NCI-H526 treated with DMSO at 0.1 percent for 48 hours (cell line): ENCODE measurements at regions not wholly inside any gene's neighbourhood (a gene's known extent, or its start where the extent isn't known, plus 50 kb on each side); places are given as distances from the start of the nearest gene placed in this dataset.
"Not testable (repeated sequence)": the region's sequence is repeated elsewhere in the genome, so short reads cannot be mapped to it uniquely, and the experiment has no call there.

ENCODE experiments used
- DNase-seq: peaks from one replicate; lab custom pipeline; 2025; lab: John Stamatoyannopoulos, UW

DNA sequence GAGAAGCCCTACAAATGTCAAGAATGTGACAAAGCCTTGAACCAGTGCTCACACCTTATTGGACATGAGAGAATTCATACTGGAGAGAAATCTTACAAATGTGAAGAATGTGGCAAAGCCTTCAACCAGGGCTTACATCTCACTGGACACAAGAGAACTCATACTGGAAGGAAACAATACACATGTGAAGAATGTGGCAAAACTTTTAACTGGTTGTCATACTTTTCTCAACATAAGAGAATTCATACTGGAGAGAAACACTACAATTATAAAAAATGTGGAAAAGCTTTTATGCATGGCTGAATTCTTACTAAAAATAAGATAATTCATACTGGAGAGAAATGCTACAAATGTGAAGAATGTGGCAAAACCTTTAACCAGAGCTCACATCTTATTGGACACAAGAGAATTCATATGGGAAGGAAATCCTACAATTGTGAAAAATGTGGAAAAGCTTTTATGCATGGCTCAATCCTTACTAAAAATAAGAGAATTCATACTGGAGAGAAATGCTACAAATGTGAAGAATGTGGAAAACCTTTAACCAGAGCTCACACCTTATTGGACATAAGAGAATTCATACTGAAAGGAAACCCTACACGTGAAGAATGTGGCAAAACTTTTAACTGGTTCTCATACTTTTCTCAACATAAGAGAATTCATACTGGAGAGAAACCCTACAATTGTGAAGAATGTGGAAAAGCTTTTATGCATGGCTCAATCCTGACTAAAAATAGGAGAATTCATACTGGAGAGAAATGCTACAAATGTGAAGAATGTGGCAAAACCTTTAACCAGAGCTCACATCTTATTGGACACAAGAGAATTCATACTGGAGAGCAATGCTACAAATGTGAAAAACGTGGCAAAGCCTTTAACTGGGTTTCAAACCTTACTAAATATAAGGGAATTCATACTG is 350.6 kb upstream of the NUPR2 start:
- not testable (repeated sequence) for DNase-seq

DNA sequence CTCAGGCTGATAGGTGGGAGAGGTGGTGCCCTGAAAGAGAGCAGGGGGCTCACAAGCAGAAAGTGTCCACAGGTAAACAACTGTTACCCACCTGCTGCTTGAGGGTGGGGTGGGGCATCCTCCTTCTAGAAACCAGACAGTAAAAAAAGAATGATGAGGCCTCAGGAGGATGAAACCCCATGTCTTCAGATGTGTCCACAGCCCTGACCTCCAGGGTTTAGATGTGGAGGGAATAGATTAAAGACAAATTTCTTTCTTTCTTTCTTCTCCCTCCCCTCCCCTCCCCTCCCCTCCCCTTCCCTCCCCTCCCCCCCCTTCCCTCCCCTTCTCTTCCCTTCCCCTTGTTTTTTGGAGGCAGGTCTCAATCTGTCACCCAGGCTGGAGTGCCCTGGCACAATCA is 333.5 kb upstream of the NUPR2 start:
- no peak for DNase-seq

DNA sequence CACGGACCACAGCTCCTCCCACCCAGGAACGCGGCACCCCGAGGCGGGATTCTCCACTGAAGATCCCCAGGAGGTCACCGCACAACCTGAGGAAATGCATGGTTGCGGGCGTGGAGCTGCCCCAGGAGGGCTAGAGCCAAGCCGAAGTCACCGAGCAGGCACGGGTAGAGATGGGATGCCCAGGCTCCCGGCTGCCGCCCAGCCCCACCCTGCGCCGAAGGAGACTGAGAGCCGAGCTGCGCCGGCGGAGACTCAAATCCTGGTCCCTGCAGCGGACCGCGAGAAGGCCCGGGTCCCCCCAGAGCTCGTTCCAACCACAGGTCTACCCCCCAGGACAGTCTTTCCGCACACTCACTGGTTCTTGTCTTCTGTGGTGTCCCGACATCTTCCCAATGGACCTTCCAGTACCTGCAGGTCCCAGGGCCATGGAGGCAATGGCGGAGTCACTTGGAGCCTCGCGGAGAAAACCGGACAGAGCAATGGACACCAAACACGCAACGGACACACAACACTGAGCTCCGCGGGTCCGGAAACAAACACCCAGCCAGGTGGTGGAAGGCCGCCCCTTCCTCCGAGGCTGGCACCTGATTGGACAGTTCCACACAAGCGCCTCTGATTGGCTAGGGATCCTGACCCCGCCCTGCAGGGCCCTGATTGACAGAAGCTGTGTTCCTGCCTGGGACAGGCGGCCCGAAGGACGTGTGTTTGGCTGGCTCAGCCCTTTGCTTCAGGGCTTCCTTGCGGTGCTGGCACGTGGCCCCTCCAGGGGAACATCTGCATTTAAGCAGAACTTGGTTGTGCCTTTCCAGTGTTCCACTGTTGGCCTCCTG is 331.9 kb upstream of the NUPR2 start:
- DNase-seq: no peak

DNA sequence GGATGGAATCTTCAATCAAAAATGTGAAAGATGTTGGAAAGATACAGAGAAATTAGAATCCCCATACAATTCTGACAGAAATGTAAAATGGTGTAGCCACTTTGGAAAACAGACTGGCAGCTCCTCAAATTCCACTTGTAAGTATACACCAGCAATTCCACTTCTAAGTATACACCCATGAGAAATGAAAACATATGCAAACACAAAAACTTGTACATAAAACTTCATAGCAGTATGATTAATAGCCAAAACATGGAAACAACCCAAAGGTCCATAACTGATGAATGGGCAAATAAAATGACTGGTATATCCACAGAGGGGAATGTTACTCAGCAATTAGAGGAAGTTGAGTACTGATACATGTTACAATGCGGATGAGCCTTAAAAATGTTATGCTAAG is 304.3 kb upstream of the NUPR2 start:
- not testable (repeated sequence) for DNase-seq

DNA sequence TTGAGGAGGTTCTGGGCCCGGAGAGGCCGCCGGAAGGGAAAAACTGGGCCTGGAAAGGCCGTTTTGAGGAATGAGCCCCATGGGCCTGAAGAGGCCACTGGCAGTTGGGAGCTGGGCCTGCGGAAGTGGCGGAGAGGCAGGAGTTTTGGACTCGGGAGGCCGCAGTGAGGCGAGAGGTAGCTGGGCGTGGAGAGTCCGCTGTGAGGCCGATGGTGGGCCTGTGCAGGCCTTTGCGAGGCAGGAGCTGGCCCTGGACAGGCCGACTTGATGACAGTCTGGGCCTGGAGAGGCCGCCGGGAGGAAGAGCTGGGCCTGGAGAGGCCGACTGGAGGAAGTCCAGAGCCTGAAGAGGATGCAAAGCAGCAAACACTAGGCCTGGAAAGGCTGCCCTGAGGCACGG is 259.0 kb upstream of the NUPR2 start:
- DNase-seq: no peak

DNA sequence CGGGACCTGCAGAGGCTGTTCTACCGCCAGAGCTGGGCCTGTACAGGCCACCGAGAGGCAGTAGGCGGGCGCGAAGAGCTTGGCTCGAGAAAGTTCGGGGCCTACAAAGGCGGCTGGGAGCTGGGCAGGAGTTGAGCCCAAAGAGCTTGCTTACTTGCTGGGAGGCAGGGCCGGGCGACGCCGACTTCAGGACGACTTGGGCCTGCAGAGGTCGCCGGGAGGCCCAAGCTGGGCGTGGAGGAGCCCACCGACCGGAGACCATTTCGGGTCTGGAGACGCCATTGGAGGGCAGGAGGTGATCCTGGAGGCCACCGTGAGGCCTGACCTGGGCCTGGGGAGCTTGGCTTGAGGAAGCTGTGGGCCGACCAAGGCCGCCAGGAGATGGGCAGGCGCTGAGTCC is 258.4 kb upstream of the NUPR2 start:
- DNase-seq: not testable (repeated sequence)

DNA sequence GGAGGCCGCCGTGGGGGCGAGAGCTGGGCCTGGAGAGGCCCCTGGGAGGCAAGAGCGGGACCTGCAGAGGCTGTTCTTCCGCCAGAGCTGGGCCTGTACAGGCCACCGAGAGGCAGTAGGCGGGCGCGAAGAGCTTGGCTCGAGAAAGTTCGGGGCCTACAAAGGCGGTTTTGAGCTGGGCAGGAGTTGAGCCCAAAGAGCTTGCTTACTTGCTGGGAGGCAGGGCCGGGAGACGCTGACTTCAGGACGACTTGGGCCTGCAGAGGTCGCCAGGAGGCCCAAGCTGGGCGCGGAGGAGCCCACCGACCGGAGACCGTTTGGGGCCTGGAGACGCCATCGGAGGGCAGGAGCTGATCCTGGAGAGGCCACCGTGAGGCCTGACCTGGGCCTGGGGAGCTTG is 257.1 kb upstream of the NUPR2 start:
- DNase-seq: not testable (repeated sequence)

DNA sequence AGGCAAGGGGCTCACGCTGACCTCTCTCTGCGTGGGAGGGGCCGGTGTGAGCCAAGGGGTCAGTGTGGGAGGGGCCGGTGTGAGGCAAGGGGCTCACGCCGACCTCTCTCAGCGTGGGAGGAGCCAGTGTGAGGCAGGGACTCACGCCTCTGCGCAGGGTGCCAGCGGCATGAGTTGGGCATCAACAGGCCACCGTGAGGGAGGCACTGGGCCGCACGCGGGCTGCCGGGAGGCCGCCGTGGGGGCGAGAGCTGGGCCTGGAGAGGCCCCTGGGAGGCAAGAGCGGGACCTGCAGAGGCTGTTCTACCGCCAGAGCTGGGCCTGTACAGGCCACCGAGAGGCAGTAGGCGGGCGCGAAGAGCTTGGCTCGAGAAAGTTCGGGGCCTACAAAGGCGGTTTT is 255.6 kb upstream of the NUPR2 start:
- DNase-seq: not testable (repeated sequence)

DNA sequence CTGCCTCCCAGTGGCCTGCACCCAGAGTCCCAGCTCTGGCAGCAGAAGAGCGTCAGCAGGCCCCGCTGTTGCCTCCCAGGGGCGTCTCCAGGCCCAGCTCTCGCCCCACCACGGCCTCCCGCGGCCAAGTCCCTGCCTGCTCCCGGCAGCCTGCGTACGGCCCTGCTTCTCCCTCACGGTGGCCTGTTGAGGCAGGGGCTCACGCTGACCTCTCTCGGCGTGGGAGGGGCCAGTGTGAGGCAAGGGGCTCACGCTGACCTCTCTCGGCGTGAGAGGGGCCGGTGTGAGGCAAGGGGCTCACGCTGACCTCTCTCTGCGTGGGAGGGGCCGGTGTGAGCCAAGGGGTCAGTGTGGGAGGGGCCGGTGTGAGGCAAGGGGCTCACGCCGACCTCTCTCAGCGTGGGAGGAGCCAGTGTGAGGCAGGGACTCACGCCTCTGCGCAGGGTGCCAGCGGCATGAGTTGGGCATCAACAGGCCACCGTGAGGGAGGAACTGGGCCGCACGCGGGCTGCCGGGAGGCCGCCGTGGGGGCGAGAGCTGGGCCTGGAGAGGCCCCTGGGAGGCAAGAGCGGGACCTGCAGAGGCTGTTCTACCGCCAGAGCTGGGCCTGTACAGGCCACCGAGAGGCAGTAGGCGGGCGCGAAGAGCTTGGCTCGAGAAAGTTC is 254.1 kb upstream of the NUPR2 start:
- not testable (repeated sequence) for DNase-seq

DNA sequence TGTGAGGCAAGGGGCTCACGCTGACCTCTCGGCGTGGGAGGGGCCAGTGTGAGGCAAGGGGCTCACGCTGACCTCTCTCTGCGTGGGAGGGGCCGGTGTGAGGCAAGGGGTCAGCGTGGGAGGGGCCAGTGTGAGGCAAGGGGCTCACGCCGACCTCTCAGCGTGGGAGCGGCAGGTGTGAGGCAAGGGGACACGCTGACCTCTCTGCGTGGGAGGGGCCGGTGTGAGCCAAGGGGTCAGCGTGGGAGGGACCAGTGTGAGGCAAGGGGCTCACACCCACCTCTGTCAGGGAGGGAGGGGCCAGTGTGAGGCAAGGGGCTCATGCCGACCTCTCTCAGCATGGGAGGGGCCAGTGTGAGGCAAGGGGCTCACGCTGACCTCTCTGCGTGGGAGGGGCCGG is 251.7 kb upstream of the NUPR2 start:
- not testable (repeated sequence) for DNase-seq

DNA sequence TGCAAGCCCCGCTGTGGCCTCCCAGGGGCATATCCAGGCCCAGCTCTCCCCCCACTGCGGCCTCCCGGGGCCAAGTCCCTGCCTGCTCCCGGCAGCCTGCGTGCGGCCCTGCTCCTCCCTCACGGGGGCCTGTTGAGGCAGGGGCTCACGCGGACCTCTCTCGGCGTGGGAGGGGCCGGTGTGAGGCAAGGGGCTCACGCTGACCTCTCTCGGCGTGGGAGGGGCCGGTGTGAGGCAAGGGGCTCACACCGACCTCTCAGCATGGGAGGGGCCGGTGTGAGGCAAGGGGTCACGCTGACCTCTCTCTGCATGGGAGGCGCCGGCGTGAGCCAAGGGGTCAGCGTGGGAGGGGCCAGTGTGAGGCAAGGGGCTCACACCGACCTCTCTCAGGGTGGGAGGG is 251.2 kb upstream of the NUPR2 start:
- DNase-seq: not testable (repeated sequence)

DNA sequence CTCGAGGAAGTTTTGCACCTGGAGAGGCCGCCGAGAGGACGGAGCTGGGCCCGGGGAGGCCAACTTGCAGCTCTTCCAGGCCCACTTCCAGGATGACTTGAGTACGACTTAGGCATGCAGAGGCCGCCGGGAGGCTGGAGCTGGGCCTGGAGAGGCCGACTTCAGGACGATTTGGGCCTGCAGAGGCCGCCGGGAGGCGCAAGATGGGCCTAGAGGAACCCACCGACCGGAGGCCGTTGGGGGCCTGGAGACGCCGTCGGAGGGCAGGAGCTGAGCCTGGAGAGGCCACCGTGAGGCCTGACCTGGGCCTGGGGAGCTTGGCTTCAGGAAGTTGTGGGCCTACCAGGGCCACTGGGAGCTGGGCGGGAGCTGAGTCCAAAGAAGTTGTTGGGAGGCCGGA is 250.5 kb upstream of the NUPR2 start:
- DNase-seq: not testable (repeated sequence)

DNA sequence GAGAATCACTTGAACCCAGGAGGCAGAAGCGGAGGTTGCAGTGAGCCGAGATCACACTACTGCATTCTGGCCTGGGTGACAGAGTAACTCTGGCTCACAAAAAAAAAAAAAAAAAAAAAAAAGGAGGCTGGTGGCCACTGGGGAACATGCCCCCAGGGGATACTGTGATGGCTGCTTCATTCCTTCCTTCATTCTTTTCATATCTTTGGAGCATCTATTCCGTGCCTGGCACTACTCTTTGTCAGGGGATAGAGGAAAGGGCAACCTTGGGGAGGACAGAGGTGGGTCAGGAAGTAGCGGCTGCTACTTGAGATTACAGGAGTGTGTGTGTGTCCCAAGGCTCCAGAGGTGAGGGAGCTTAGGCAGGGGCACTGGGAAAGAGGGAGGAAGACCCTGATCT is 236.4 kb upstream of the NUPR2 start:
- DNase-seq: not testable (repeated sequence)

DNA sequence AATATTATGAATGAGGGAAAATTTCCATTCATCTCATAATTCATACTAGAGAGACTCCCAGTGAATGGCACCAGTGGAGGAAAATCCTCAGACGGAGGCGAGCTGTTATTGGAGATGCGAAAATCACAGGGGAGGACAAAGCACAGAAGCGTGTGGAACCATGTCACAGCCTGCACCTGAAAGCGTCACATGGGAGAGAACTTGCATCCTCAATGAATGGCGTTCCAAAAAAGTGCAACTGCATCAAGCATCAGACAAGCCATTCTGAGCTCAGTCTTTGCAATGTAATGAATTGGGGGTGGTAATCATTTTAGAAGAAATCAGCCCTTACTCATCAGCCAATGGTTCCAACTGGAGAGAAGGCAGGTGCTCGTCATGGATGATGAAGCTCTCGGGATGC is 235.0 kb upstream of the NUPR2 start:
- not testable (repeated sequence) for DNase-seq

DNA sequence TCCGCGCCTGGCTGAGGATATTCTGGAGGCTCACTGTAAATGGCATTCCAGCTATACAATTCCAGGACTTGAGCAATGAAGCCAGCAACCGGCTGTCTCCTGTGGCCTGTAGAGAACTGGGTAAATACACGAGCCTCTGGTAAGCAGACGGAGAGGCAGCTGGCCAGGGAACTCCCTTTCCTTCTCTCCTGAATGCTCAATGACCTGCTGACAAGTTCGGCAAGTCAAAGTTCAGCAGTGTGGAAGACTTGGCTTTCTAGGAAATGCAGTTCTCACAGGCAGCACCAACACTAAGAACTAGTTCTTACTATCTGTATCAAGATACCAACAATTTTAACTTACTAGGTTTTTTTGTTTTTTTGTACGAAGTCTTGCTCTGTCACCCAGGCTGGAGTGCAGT is 232.1 kb upstream of the NUPR2 start:
- DNase-seq: not testable (repeated sequence)

DNA sequence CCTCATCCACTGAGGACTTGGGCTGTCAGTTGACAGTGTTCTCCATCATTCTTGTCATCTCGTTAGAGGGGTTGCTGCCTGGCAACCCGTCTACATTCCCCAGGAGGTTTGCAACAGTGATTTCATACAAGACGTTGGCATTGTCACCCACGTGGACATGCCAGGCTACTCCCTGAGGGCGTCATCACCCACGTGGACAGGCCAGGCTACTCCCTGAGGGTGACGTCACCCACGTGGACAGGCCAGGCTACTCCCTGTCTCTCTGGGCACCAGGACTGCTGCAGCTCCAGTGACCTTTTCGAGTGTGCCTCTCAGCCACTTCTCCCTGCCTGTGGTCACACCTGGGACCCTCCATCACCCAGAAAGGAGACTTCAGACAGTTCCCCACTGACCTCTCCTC is 212.1 kb upstream of the NUPR2 start:
- DNase-seq: not testable (repeated sequence)

DNA sequence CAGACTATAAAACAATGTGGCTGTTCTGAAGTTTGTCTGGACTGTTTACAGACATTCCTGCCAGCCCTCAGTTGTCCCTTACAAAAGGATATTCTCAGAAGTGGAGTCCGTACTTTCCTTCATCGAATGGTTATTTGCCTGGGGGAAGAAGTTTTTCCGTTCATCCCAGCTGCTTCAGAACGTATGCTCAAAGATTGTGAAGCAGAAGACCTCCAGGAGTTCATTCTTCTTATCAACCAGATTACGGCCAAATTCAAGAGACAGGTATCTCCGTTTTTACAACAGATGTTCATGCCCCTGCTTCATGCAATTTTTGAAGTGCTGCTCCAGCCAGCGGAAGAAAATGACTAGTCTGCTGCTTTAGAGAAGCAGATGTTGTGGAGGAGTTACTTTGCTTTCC is 174.3 kb upstream of the NUPR2 start:
- no peak for DNase-seq

DNA sequence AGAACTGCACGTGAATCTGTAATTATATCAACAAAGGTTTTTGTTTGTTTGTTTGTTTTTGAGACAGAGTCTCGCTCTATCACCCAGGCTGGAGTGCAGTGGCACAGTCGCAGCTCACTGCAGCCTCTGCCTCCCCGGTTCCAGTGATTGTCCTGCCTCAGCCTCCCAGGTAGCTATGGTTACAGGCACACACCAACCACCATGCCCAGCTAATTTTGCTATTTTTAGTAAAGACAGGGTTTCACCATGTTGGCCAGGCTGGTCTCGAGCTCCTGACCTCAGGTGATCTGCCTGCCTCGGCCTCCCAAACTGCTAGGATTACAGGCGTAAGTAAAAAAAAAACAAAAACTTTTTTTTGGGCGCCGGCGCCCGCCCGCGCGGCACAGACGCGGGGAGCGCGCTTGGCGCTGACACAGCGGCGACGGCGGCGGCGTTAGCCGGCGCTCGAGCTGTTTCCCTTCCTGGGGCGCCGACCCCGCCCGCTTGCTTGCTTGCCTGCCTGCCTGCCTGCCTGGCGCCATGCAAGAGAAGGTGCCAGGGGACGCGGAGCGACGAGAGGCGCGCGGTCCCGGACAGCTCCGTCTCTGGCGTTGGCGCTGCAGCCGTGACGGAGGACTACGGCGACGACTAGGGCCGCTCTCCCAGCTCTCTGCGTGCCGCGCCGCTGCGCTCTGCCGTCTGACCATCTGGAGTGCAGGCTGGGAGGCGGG is 171.4 kb upstream of the NUPR2 start:
- no peak for DNase-seq

DNA sequence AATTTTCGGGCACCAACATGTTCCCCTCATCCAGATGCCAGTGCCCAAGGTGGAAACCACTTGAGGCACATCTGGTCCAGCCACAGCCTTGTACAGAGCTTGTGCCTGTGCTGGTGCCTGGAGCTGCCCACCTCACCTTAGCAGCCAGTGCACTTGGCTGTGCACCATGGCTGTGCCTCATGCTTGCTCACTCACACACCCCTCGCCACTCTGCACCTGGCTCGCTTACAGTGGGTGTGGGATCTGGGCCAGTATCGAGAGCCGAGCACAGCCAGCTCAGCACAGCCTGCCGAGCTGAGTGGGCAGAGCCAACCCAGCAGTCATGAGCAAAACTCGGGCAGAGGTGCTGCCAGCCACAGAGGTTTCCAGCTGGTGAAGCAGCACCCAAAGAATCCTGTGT is 139.9 kb upstream of the NUPR2 start:
- DNase-seq: no peak

DNA sequence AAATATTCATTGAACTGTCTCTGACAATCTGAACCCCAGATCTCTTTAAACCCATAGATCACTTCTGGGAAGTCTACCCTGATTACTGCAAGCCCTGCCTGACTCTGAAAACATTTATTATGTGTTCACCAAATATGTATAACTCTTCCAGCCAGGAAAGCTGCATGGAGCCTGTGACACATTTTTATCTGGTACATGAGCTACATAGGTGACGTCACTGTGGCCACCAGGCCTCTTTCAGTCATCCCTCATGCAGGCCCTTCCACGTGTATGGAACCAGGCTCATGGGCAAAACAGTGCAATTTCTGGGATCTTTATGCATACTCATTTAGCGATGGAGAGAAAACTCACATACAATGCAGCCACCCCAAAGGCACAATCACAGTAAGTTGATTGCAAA is 133.9 kb upstream of the NUPR2 start:
- DNase-seq: no peak

DNA sequence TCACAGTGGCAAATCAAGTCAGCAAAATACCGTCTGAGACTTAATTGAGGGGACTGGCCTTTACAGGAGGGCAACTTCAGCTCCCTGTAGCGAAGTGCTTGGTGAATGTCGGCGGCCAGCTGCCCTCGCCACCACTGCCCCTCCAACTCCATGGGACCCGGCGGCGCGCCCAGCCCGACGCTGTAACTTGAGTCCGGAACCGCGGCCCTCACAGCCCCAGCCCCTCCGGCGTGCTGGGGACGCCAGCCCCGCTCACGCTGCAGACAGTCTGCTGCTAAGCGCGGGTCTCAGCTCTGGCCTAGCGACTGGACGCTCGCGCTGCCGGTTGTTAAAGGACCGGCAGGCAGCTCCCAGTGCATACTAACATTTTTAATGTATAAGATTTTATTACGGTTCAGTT is 113.4 kb upstream of the NUPR2 start:
- DNase-seq: no peak

DNA sequence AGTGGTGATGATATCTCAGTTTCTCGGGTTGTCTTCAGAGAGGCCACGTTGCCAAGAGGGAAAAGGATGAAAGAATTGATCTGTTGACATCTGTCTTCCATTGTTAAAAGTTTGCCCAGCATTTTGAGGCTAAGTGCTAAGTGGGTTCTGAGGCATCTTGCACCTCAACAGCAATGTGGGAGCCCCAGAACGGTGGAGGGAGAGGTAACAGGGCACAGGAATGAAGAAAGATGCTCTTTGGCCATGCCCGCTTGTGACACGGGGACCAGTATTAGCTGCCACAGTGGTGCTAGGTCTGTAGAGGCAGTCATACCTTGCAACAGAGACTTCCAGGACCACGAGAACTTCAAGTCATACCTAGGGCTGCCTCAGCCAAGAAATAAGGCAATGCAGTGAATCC is 106.6 kb upstream of the NUPR2 start:
- DNase-seq: no peak
